ENCODE measurements at regions not wholly inside any gene's neighbourhood (a gene's known extent, or its start where the extent isn't known, plus 50 kb on each side); places are given as distances from the start of the nearest gene placed in this dataset.

DNA sequence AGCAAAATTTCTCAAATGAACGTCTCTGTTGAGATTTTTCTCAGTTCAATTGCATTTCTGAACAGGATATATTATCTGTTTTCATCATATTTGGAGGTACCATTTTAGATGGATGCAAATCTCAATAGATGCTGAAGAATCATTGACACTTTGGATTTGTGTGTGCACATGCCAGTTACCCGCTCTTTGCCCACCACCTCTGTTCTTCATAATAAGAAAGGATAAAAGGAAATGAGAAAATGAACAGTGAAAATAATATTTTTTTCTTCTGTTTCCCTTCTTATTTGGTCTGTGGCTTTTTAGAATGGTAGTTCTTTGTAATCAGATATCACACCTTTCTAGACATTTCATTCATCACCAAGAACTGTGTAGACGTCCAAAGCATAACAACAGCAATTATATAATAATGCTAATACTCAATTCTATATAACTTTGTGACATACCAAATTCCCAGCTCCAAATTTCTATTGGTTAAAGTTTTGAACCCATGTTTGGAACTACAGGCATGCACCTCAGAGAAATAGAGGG is 256.7 kb upstream of the SATB1 start:
- no peak for DNase-seq (ENCODE audit: low read depth)

- DNase-seq (ENCODE audit: low read depth), result no peak
Observed at GRCh38 chr3:18680758-18681157, 255.6 kb upstream of the SATB1 start.

DNA sequence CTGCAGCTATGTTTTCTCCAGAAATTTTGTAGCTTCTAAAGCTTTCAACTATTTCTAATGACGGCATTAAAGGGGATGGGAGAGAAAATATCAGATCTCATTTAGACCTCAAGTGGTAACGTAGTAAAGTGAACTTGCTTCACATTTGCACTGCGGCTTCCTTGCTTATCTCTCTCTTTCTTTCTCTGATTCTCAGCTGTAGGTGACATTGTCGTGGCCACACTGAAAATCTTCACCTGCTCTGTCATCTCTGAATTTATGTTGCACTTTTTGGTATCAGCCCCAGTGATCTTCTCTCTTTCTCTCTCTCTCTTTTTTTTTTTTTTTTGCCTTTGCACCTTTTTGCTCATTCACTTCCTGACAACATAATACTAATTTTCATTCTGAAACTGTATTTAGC is 254.1 kb upstream of the SATB1 start:
- no peak for DNase-seq (ENCODE audit: low read depth)

DNA sequence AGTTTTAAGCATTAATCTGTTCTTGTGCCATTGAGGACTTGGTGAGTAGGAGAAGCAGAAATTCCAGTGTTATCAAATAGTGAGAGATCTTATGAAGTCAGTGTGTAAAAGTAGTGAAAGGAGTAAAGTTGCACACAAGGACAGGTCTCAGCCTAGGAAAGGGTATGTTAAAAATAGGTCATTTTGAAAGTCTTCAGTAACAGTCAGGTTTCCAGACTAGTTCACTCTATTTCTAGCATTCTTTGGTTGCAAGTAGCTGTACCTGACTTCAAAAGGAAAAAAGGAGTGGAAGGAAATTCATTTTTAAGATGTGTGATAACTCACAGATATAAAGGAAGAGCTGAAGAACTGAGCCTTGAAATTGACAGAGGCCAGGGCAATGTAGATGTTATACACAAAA is 250.1 kb upstream of the SATB1 start:
- no peak for DNase-seq (ENCODE audit: low read depth)

DNA sequence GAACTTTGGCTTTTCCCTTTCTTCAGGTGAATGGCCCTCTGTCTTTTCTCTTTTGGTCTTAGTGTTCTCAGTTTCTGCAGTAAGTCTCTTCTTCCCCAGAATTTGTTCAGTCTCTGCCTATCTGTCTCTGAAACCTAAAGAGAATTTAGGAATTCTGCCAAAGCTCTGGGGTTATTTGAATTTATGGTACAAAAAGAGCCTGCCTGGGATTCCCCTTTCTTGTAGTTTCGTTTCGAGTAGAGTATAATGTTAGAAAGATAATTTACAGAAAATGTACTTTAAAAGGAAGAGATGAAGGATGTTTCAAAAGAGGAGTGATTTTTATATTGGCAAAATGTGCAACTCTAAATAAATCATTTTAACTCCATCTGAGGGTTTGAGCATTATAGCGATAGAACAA is 247.4 kb upstream of the SATB1 start:
- DNase-seq (ENCODE audit: low read depth), result no peak

GRCh38 chr3:18670759-18671158 is 245.6 kb upstream of the SATB1 start:
- no peak for DNase-seq (ENCODE audit: low read depth)

GRCh38 chr3:18669374-18669773 is 244.2 kb upstream of the SATB1 start:
- no peak for DNase-seq (ENCODE audit: low read depth)

DNA sequence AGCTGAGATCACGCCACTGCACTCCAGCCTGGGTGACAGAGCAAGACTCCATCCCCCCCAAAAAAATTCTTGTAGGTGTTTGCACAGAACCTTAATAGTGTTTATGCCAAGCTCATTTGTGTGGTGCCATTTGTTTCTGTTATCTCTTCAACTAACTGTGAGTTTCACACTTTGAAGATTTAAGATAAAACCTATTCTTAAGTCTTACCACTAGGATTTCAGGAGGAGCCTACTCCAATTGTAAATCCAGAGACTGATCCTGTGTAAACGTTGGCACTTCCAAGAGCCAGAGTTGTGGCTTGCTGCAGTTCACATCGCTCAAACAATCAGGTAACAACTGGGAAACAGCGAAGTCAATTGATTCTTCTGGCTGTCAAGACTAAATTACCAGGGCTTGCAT is 242.4 kb upstream of the SATB1 start:
- no peak for DNase-seq (ENCODE audit: low read depth)

GRCh38 chr3:18666655-18667054 is 241.5 kb upstream of the SATB1 start:
- DNase-seq (ENCODE audit: low read depth), result no peak

DNA sequence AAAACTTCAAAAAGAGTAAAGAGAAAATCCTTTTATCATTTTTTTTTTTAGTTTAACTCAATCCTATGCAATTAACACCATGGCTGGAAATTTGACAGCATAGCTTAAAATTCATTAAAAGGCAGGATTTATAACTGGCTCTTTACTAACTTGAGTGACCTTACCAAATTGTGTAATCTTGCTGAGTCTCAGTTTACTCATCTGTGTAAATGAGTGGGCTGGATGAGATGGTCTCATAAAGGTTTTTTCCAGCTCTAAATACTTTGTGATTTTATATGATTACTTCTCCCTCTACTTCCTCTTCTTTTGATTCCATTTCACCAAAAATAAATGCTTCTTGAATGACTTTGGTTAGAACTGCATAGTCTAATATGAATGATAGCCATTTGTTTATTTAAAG is 234.9 kb upstream of the SATB1 start:
- DNase-seq (ENCODE audit: low read depth), result no peak

- DNase-seq (ENCODE audit: low read depth), result no peak
Observed at GRCh38 chr3:18657858-18658820, 233.0 kb upstream of the SATB1 start.

DNA sequence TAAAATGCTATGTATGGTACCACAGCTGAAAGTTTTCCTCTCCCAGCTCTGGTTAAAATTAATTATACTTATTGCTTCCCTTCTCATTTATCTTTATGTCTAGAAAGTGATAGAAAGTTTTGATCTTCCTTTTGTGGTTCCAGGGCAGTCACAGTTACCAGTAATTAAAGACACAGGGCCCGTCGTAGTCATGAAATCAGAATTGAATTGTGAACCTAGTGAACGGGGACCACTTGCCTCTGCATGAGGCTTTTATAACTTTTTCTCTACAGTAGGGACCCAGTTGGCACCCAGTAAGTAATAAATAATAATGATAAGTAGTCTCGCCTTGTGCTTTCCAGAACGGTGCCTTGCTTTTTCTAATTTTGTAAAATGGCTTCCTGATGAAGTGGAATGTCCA is 231.7 kb upstream of the SATB1 start:
- DNase-seq (ENCODE audit: low read depth), result no peak

DNA sequence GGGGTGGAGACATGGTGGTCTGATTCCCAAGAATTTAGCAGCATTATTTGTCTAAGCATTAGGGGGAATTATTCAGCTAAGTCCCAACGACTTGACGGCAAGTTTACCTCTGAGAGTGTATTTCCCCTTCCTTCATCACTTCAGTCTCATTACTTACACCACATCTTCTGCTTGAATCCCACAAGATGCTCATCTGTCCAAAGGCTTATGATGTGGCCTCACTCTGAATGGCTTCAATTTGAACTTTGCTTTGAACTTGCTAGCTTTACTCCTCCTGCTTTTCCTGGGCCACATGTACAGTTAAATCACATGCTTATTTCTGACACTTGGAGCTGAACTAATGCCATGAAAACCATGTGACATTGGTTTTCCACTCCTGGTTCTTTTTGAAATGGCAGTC is 231.3 kb upstream of the SATB1 start:
- DNase-seq (ENCODE audit: low read depth), result no peak

GRCh38 chr3:18655827-18656226 is 230.7 kb upstream of the SATB1 start:
- DNase-seq (ENCODE audit: low read depth), result no peak

DNA sequence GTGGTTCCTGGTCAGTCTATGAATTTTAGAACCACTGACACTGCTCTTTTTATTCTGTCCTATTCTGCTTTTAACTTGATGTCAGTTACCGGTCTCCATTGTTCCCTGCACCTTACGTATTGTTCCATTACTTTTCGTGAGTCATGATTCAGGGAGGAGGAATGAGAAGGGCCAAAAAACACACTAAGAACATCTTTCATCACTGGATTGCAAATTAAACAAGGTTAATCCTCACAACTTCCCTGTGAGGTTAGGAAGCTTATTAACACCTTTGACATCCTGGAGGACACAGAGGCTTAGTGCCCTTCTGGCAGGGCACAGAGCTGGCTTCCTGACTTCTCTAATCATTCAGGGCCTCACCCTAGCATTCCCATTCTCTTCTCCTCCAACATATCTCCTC is 227.6 kb upstream of the SATB1 start:
- DNase-seq (ENCODE audit: low read depth), result no peak

GRCh38 chr3:18650731-18651130 is 225.6 kb upstream of the SATB1 start:
- no peak for DNase-seq (ENCODE audit: low read depth)

DNA sequence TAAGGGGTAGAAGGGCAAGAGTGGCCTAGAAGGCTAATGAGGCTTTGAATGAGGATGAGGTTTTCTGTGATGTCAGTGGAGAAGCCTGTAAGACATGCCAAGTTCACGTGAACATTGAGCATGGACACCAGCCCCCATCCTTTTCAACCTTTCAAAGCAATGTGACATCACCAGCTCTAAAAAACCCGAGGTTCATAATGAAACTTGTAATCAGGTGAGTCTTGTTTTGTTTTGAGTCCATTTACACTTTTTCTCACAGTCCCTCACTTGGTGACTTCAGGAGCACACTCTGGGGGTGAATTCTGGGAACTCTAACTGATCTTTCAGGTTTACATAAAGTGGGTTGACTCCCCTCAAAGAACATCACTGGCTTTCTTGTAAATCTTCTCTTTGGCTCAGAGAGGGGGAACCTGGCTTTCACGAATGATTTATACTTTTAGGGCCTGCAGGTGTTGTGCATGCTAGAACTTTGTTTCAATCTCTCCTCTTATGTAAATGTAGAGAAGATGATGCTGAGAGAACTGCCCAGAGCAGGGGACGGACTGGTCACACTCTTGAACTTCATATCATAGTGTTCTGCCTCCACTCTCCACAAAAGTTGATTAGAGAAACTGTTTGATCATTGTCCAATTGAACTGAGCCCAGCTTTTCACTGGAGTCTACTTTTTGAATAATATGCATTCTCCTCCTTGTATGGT is 224.7 kb upstream of the SATB1 start:
- no peak for DNase-seq (ENCODE audit: low read depth)

DNA sequence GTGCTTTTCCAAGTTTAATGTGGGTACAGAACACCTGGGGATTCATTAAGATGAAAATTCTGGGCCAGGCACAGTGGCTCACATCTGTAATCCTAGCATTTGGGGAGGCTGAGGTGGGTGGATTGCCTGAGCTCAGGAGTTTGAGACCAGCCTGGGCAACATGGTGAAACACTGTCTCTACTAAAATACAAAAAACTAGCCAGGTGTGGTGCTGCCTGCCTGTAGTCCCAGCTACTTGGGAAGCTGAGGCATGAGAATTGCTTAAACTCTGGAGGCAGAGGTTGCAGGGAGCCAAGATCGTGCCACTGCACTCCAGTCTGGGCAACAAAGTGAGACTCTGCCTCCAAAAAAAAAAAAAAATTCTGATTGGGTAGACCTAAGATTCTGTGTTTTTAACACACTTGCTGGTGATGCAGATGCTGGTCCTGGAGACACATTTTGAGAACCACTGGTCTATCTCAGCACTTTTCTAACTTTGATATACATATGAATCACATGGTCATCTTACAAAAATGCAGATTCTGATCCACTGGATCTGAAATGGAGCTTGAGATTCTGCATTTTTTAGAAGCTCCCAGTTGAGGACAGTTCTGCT is 223.8 kb upstream of the SATB1 start:
- DNase-seq (ENCODE audit: low read depth), result no peak

- DNase-seq (ENCODE audit: low read depth), result no peak
Observed at GRCh38 chr3:18648159-18648558, 223.0 kb upstream of the SATB1 start.

- no peak for DNase-seq (ENCODE audit: low read depth)
Observed at GRCh38 chr3:18645619-18646018, 220.5 kb upstream of the SATB1 start.

- DNase-seq (ENCODE audit: low read depth), result no peak
Observed at GRCh38 chr3:18643281-18643680, 218.1 kb upstream of the SATB1 start.

DNA sequence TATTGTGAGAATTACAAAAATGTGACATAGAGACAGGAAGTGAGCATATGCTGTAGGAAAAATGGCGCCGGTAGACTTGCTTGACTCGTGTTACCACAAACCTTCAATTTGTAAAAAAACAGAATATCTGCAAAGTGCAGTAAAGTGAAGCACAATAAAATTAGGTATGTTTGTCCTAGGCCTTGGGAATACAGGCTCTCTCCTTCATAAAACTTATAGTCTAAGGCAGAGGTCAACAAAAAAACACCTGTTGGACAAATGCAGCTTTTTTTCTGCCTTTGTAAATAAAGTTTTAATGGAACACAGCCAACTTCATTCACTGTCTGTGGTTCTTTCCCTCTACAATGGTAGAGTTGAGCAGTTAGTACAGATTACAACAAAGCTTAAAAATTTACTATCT is 216.8 kb upstream of the SATB1 start:
- no peak for DNase-seq (ENCODE audit: low read depth)
